Upper lobe of right lung (tissue), 1 donor: ENCODE measurements at regions not wholly inside any gene's neighbourhood (a gene's known extent, or its start where the extent isn't known, plus 50 kb on each side); places are given as distances from the start of the nearest gene placed in this dataset.

Experiments used
- ATAC-seq: fragments of 200-7000 bp; cut with Tn5 transposase; one replicate; pipeline ENCODE4 v1.9.1; 2020; ENCODE audit warnings: mild to moderate bottlenecking, moderate library complexity
- DNase-seq: peaks from one replicate; pipeline ENCODE4 v3.0.0-alpha.2; 2020
- H3K27ac ChIP-seq: fragments of 200-600 bp; one replicate; pipeline ENCODE4 v1.8.0; 2022
- H3K27me3 ChIP-seq: fragments of 200-600 bp; one replicate; pipeline ENCODE4 v1.8.0; 2022; ENCODE audit warnings: mild to moderate bottlenecking
- H3K36me3 ChIP-seq: fragments of 200-600 bp; one replicate; pipeline ENCODE4 v1.8.0; 2022
- H3K4me1 ChIP-seq: fragments of 200-600 bp; one replicate; pipeline ENCODE4 v1.8.0; 2022
- H3K4me3 ChIP-seq: fragments of 200-600 bp; one replicate; pipeline ENCODE4 v1.8.0; 2022; ENCODE audit warnings: mild to moderate bottlenecking
- H3K9me3 ChIP-seq: fragments of 200-600 bp; one replicate; pipeline ENCODE4 v1.8.0; 2022
- intact Hi-C: fragments of 100-400 bp; cut with DNase I; formaldehyde crosslinking; loops from one replicate; pipeline ENCODE4 v1.11.0; 2022
- TF ChIP-seq, protein P1 (sequence below): fragments of 200-600 bp; IDR thresholded peaks from one replicate; pipeline ENCODE4 v1.8.0; 2022; ENCODE audit warnings: antibody characterized with exemption
- donor health status: DM: no; HTN: yes; CAD: no; lungs with severe emphysema.

DNA sequence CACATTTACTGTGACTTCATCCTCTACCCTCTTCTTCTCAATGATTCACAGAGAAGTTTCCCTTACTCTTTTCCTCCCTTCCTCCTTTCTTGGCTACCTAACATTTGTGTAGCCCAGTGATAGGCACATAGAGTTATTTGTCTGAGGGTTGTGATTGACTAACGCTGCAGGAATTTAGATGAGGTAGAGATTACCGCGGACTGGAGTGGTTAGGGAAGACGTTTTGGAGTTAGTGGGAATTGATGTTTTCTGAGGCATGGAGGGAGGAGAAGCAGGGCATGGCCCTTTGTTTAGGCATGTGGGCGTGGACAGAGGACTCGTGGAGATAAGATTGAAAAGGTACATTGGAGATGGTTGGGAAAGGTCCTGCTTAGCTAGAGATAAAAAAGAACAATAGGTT is 246.7 kb downstream of the GPAT3 start:
- ATAC-seq (no peak), DNase-seq (no peak)
- Histone ChIP-seq H3K27ac (no peak overlapping the region), H3K4me1 (no peaks in the 10 kb centered on the region), H3K36me3 (no peaks in the 10 kb centered on the region), H3K4me3 (no peak overlapping the region), H3K9me3 (no peaks in the 10 kb centered on the region), H3K27me3 (no peaks in the 10 kb centered on the region)
- intact Hi-C loops: no loop called here
- TF ChIP-seq, protein P1, sequence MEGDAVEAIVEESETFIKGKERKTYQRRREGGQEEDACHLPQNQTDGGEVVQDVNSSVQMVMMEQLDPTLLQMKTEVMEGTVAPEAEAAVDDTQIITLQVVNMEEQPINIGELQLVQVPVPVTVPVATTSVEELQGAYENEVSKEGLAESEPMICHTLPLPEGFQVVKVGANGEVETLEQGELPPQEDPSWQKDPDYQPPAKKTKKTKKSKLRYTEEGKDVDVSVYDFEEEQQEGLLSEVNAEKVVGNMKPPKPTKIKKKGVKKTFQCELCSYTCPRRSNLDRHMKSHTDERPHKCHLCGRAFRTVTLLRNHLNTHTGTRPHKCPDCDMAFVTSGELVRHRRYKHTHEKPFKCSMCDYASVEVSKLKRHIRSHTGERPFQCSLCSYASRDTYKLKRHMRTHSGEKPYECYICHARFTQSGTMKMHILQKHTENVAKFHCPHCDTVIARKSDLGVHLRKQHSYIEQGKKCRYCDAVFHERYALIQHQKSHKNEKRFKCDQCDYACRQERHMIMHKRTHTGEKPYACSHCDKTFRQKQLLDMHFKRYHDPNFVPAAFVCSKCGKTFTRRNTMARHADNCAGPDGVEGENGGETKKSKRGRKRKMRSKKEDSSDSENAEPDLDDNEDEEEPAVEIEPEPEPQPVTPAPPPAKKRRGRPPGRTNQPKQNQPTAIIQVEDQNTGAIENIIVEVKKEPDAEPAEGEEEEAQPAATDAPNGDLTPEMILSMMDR: no peak

DNA sequence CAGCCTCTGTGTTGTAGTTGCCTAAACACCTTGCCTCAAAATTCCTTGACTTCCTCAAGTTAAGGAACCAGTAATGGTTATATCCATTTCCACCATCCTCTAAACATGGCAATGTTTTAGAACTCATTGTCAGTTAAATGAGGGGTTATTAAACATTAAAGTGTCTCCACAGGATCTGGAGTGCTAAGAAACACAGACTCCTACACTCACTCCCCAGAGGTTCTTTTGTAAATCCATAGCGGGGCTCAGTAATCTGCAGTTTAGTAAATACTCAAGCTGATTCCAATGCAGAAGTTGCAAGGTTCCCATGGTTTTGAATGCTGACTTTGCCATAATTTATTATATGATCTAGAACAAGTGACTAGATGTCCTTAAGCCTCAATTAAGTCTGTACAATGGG is 245.5 kb downstream of the GPAT3 start:
- no peaks in the 10 kb centered on the region for H3K27me3 ChIP-seq
- H3K36me3 ChIP-seq: no peaks in the 10 kb centered on the region
- ATAC-seq (no peak), DNase-seq (no peak)
- no peak overlapping the region for H3K27ac ChIP-seq
- H3K4me1 ChIP-seq: no peaks in the 10 kb centered on the region
- intact Hi-C loops: no loop called here
- no peaks in the 10 kb centered on the region for H3K9me3 ChIP-seq
- no peak overlapping the region for H3K4me3 ChIP-seq
- TF ChIP-seq, protein P1: no peak

DNA sequence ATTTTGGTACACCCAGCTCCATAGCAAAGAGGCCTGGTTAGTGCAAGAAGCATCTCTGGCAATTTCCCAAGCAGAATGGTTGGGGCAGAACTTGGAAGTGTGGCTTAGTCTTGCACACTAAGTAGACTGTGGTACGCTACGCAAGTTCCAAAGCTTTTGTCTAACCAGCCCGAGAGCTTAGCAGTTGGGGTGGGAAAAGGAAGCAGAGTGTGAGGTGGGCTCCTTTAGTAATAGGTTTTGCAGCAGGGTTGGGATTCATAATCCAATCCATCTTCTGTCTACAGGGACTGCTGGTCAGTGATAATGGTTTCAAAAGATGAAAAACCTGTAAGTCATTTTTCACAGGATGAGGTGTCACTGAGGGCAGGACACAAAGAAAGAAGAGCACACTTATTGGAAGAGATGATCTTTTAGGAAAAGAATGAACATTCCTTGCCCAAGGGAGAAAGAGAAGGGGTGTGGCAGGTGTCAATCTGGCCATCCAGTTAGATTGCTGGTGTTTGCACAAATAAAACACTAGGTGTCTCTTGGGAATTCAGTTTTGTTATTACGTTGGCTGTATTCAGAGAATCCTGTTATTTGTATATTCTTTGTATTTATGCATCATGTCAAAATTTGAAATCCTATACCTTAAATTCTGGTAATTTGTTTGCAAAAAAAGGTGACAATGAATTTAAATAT is 244.3 kb downstream of the GPAT3 start:
- no peak overlapping the region for H3K27ac ChIP-seq
- no peaks in the 10 kb centered on the region for H3K9me3 ChIP-seq
- TF ChIP-seq, protein P1: no peak
- intact Hi-C loops: no loop called here
- H3K4me3 ChIP-seq: no peak overlapping the region
- ATAC-seq (no peak), DNase-seq (no peak)
- no peaks in the 10 kb centered on the region for H3K27me3 ChIP-seq
- no peaks in the 10 kb centered on the region for H3K4me1 ChIP-seq
- no peaks in the 10 kb centered on the region for H3K36me3 ChIP-seq

DNA sequence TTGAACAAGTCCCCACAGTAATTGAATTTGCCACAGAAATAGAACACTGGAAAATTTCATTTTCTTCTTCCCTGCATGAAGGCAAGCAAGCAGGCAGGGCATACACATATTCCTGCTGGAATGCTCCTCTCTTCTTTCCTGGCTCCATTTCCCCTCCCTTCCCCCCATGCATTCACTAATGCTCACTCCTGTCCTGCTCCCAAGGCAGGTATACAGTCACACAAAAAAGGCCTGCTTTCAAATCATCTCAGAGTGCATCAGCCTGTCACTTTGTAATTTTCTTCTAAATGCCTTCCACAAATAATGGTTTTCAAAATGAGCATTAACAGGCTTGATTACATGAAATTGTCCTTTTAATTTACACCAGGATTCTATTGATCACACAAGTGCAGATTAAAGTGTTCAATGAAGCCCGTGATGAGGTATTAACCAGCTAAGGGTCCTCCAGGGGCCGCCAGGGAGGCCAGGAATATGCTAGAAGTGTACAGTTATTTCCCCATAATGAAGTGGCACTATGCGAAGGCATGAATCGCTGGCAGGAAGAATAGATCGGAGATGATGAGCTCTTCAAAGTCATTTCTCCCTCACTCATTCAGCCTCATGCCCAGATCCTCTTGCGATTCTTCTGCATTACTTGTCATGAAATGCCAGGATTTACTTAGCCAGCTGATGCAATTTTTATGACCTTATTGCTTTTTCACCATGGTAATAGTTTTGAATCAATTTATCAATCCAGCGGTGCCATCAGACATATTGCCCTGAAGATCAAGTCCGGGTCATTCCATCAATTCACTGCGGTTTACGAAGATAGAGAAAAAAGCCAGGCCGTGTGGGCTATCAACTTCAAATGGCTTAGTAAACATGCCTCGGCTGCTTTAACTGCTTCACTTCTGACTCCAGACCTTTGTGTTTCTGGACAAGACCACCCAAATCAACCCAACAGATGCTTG is 243.5 kb downstream of the GPAT3 start:
- no peak for ATAC-seq
- TF ChIP-seq, protein P1: no peak
- Histone ChIP-seq H3K9me3 (no peaks in the 10 kb centered on the region), H3K4me3 (no peak overlapping the region), H3K27ac (no peak overlapping the region), H3K27me3 (no peaks in the 10 kb centered on the region), H3K36me3 (no peaks in the 10 kb centered on the region), H3K4me1 (no peaks in the 10 kb centered on the region)
- intact Hi-C loops: no loop called here
- DNase-seq: no peak

DNA sequence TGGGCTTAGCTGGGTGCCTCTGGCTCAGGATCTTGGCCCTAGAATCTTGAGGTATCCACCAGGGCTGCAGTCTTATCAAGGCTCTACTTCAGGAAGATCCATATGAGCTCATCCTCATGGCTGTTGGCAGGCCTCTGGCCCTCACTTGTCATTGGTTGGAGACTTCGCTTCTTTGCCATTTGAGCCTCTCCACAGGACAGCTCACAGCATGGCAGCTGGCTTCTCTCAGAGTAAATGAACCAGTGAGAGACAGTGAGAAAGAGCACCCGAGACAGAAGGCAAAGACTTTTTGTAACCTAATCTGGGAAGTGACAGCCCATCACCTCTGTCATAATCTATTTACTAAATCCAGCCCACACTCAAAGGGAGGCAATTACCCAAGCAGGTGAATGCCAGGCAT is 236.8 kb downstream of the GPAT3 start:
- TF ChIP-seq, protein P1: no peak
- no peak for DNase-seq
- Histone ChIP-seq H3K27me3 (no peaks in the 10 kb centered on the region), H3K9me3 (no peaks in the 10 kb centered on the region), H3K4me3 (no peak overlapping the region), H3K36me3 (no peaks in the 10 kb centered on the region), H3K27ac (no peak overlapping the region), H3K4me1 (no peaks in the 10 kb centered on the region)
- no peak for ATAC-seq
- intact Hi-C loops: no loop called here
